ENCODE measurements at regions not wholly inside any gene's neighbourhood (a gene's known extent, or its start where the extent isn't known, plus 50 kb on each side); places are given as distances from the start of the nearest gene placed in this dataset.

DNA sequence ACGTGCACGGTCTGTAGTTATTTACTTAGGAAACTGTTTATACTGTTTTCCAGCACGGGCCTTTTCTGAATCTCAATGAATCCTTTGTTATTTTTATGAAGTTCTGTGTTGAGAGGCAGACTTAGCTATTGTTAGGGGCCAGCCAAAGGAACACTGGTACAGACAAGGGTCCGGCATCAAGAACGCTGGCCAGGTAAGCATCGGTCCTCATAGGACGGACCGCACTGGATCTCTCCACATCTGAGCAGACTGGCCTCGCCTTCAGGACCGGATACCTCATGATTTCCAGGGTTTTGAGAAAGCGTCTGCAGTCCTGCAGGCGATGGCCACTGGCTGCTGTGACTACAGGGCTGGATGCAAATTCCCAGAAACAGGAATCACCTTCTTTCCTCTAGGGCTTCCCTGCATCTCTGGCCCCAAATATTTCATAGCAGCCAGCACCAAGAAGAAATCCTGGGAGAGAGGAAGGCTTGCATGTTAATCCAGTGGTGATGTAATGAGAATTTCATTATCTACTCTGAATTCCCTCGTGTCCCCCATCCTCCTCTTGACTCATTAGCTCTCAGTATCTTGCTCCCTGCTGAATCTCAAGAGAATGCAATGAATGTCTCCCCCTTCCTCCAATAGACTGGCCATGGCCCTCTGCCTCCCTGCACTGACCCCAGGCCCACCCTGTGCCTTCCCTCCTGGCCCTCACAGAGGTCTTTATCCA is 325.4 kb upstream of the NPVF start:
- TF ChIP-seq, protein P1, sequence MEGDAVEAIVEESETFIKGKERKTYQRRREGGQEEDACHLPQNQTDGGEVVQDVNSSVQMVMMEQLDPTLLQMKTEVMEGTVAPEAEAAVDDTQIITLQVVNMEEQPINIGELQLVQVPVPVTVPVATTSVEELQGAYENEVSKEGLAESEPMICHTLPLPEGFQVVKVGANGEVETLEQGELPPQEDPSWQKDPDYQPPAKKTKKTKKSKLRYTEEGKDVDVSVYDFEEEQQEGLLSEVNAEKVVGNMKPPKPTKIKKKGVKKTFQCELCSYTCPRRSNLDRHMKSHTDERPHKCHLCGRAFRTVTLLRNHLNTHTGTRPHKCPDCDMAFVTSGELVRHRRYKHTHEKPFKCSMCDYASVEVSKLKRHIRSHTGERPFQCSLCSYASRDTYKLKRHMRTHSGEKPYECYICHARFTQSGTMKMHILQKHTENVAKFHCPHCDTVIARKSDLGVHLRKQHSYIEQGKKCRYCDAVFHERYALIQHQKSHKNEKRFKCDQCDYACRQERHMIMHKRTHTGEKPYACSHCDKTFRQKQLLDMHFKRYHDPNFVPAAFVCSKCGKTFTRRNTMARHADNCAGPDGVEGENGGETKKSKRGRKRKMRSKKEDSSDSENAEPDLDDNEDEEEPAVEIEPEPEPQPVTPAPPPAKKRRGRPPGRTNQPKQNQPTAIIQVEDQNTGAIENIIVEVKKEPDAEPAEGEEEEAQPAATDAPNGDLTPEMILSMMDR (IDR thresholded peaks at IDR 0.05; ENCODE audit: low read depth, low read length), result no peak
- DNase-seq (ENCODE audit: low read depth in 2 of 2), result no peak
- H3K4me3 ChIP-seq (replicated peaks in 1 of 2; ENCODE audit: low read depth in 2 of 2, low read length in 2 of 2), result no peak overlapping the region

DNA sequence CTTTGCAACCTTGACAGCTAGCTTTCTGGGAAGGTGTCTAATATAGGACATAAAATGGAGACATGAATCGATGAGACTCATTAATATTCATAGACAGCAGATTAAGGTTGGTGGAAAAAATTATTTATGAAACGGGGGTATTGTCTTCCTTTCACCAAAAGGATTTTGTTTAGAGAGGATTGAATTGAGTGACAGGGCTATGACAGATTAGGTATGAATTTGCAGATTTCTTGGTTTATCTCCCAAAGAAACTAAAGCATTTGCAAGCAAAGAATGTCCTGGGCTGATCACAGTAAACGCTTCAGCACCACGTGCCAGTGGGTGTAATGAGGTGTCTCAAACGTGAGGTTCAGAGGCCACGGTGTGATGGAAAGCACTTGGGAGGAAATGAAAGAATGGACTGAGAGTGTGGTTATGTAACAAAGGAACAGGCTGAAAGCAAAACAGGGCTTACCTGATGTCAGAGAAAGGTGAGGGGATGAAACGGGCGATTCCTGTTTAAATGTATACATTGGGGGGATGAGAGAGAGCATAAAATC is 329.2 kb upstream of the NPVF start:
- TF ChIP-seq, protein P1 (IDR thresholded peaks at IDR 0.05; ENCODE audit: low read depth, low read length), result no peak
- DNase-seq (ENCODE audit: low read depth in 2 of 2), result no peak
- no peak overlapping the region for H3K4me3 ChIP-seq (replicated peaks in 1 of 2; ENCODE audit: low read depth in 2 of 2, low read length in 2 of 2)

DNA sequence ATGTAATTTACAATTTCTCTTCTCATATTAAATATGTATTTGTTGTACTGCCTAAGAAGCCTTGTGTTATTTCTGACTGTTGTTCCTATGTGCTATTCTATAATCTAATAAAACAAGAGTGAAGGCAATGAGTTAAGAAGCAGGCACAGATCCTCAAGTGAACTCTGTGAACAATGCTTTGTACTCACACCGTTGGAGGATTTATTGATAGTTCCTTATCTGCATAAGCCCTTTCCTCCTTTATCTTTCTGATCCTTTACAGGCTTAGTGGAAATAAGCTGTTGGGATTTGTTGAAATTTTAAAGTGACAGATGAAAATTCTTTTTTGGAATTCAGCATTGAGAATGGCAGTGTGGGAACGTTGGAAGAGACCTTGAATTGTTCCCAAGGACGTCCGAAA is 329.6 kb upstream of the NPVF start:
- DNase-seq (ENCODE audit: low read depth in 2 of 2), result no peak
- TF ChIP-seq, protein P1 (IDR thresholded peaks at IDR 0.05; ENCODE audit: low read depth, low read length), result no peak
- no peak overlapping the region for H3K4me3 ChIP-seq (replicated peaks in 1 of 2; ENCODE audit: low read depth in 2 of 2, low read length in 2 of 2)

GRCh38 chr7:25558605-25559004 is 330.3 kb upstream of the NPVF start:
- TF ChIP-seq, protein P1 (IDR thresholded peaks at IDR 0.05; ENCODE audit: low read depth, low read length), result no peak
- H3K4me3 ChIP-seq (replicated peaks in 1 of 2; ENCODE audit: low read depth in 2 of 2, low read length in 2 of 2), result no peak overlapping the region
- no peak for DNase-seq (ENCODE audit: low read depth in 2 of 2)

DNA sequence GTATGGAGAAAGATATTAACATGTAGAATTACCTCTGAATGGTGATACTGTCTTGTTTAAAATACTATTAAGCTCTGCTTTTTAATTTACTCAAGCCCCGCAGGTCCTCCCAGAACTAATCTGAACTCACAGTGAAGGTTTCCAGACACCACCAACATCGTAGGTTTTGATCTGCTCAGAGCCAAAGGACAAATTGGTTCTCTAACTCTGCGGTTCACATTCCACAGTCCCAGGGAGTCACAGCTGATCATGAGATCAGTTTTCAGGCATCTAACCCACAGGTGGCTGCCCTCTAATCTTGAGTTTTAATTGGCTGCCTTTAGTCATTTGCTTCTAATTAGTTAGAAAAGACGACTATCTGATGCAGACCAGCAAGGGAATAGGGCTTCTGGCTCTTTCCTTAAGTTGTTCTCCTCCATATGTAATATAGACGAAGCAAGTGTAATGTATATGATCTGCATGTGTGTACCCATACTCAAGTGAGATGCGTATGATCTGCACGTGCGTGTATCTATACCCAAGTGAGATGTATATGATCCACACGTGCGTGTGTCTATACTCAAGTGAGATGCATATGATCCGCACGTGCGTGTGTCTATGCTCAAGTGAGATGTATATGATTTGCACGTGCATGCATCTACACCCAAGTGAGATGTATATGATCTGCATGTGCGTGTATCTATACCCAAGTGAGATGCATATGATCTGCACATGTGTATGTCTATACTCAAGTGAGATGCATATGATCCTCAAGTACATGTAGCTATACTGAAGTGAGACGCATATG is 331.5 kb upstream of the NPVF start:
- TF ChIP-seq, protein P1 (IDR thresholded peaks at IDR 0.05; ENCODE audit: low read depth, low read length), result no peak
- DNase-seq (ENCODE audit: low read depth in 2 of 2), result no peak
- no peak overlapping the region for H3K4me3 ChIP-seq (replicated peaks in 1 of 2; ENCODE audit: low read depth in 2 of 2, low read length in 2 of 2)

DNA sequence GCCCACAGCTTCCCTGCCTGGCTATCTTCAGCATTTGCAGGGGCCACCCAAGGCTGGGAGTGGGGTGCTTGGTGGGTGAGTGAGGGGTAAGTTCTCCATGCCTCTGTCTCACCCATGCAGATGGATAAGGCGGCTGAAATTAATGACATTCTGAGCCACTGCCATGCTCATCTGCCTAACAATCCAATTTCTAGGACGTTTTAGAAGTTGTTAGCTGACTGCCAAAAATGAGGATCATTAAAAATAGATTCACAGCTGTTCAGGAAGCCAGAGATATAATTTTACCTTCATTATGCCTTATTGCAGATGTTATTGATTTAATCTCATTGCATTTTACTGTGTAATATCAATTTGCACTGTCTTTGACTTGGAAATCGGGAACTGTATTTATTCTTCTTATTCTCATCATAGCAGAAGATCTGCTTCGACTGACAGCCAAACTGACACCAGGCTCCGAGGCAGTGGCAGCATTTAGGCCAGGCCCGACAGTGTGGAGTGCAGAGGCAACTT is 334.4 kb upstream of the NPVF start:
- TF ChIP-seq, protein P1 (IDR thresholded peaks at IDR 0.05; ENCODE audit: low read depth, low read length), result no peak
- no peak overlapping the region for H3K4me3 ChIP-seq (replicated peaks in 1 of 2; ENCODE audit: low read depth in 2 of 2, low read length in 2 of 2)
- DNase-seq (ENCODE audit: low read depth in 2 of 2), result no peak
